CD14-positive monocyte (primary cell): ENCODE measurements at regions not wholly inside any gene's neighbourhood (a gene's known extent, or its start where the extent isn't known, plus 50 kb on each side); places are given as distances from the start of the nearest gene placed in this dataset.

ENCODE experiments used
- DNase-seq, 3 donors: peaks; one replicate each; pipeline ENCODE4 v3.0.0-alpha.2; 2011 to 2022
- H2AFZ ChIP-seq: 2 replicates; pipeline ENCODE4 v1.6.0; 2012; ENCODE audit warnings: mild to moderate bottlenecking, low read depth, low read length, inconsistent platforms; ENCODE audit not compliant: insufficient read depth, poor library complexity, severe bottlenecking
- H3K27ac ChIP-seq, 2 donors: 1 replicate in 1 of 2; 2 replicates in 1 of 2; pipeline ENCODE4 v1.5.1; 2012 to 2013; ENCODE audit warnings: low read length in 2 of 2, control low read depth in 1 of 2, inconsistent platforms in 1 of 2, low read depth in 1 of 2, mild to moderate bottlenecking in 1 of 2
- H3K27me3 ChIP-seq, 2 donors: one replicate each; pipeline versions ENCODE4 v1.6.0 to v1.6.1; 2011 to 2013; ENCODE audit warnings: low read length in 2 of 2; ENCODE audit not compliant: control insufficient read depth in 2 of 2, insufficient read depth in 2 of 2
- H3K36me3 ChIP-seq, 2 donors: replicated peaks in 1 of 2; 1 replicate in 1 of 2; 2 replicates in 1 of 2; pipeline versions ENCODE4 v1.5.1 to v1.6.1; 2012 to 2013; ENCODE audit warnings: low read length in 2 of 2, control low read depth in 1 of 2, inconsistent platforms in 1 of 2, mild to moderate bottlenecking in 1 of 2; ENCODE audit not compliant: insufficient read depth in 2 of 2, control insufficient read depth in 1 of 2
- H3K4me1 ChIP-seq, 2 donors: 1 replicate in 1 of 2; 2 replicates in 1 of 2; pipeline versions ENCODE4 v1.5.1 to v1.6.1; 2012 to 2013; ENCODE audit warnings: low read length in 2 of 2, control low read depth in 1 of 2, inconsistent platforms in 1 of 2, mild to moderate bottlenecking in 1 of 2, moderate library complexity in 1 of 2; ENCODE audit not compliant: insufficient read depth in 2 of 2, control insufficient read depth in 1 of 2
- H3K4me2 ChIP-seq: replicated peaks from 2 replicates; pipeline ENCODE3; 2012; ENCODE audit warnings: low read length, moderate library complexity, mild to moderate bottlenecking; ENCODE audit not compliant: poor library complexity, severe bottlenecking; ENCODE audit errors: extremely low read depth
- H3K4me3 ChIP-seq, 3 experiments: fragments of 200-600 bp in 1 of 3; sonication (generic) in 1 of 3; replicated peaks in 1 of 3; 1 replicate in 2 of 3; 2 replicates in 1 of 3; pipeline ENCODE4 v1.5.1; 2011 to 2013; ENCODE audit warnings: low read length in 3 of 3, mild to moderate bottlenecking in 3 of 3, control low read depth in 2 of 3, low read depth in 2 of 3, inconsistent platforms in 1 of 3, moderate library complexity in 1 of 3
- H3K79me2 ChIP-seq: 2 replicates; pipeline ENCODE4 v1.6.0; 2012; ENCODE audit warnings: mild to moderate bottlenecking, control low read depth, inconsistent platforms, low read length, moderate library complexity; ENCODE audit not compliant: insufficient read depth
- H3K9ac ChIP-seq: 2 replicates; pipeline ENCODE4 v1.6.0; 2017; ENCODE audit warnings: low read length, mild to moderate bottlenecking; ENCODE audit not compliant: insufficient read depth, poor library complexity, severe bottlenecking
- H3K9me3 ChIP-seq, 2 donors: replicated peaks in 1 of 2; 1 replicate in 1 of 2; 2 replicates in 1 of 2; pipeline versions ENCODE4 v1.5.1 to v1.6.1; 2012 to 2013; ENCODE audit warnings: low read length in 2 of 2, control low read depth in 1 of 2; ENCODE audit not compliant: control insufficient read depth in 1 of 2, insufficient read depth in 1 of 2
- H4K20me1 ChIP-seq: 2 replicates; pipeline ENCODE4 v1.6.0; 2012; ENCODE audit warnings: mild to moderate bottlenecking, low read length, control low read depth, moderate library complexity; ENCODE audit not compliant: insufficient read depth
- H3K27ac Mint-ChIP-seq, 7 donors: one replicate each; pipeline ENCODE4 v1.8.0; 2020; ENCODE audit warnings: mild to moderate bottlenecking in 7 of 7, mixed read lengths in 7 of 7, moderate library complexity in 6 of 7, inconsistent platforms in 2 of 7
- H3K27me3 Mint-ChIP-seq, 3 donors: one replicate each; pipeline ENCODE4 v1.8.0; 2021 to 2022; ENCODE audit warnings: low read depth in 3 of 3, mild to moderate bottlenecking in 3 of 3, mixed read lengths in 3 of 3, moderate library complexity in 3 of 3, inconsistent platforms in 1 of 3
- H3K36me3 Mint-ChIP-seq, 2 donors: one replicate each; pipeline ENCODE4 v1.8.0; 2020; ENCODE audit warnings: mixed read lengths in 2 of 2, inconsistent platforms in 1 of 2, mild to moderate bottlenecking in 1 of 2
- H3K4me1 Mint-ChIP-seq: one replicate; pipeline ENCODE4 v1.8.0; 2020; ENCODE audit warnings: mild to moderate bottlenecking, mixed read lengths
- H3K4me3 Mint-ChIP-seq, 2 donors: one replicate each; pipeline ENCODE4 v1.8.0; 2020; ENCODE audit warnings: mild to moderate bottlenecking in 2 of 2, mixed read lengths in 2 of 2, moderate library complexity in 1 of 2
- H3K9me3 Mint-ChIP-seq, 7 donors: one replicate each; pipeline ENCODE4 v1.8.0; 2020 to 2022; ENCODE audit warnings: mixed read lengths in 7 of 7, mild to moderate bottlenecking in 6 of 7, moderate library complexity in 6 of 7, inconsistent platforms in 2 of 7
- WGBS: methylation state at CpG from one replicate; pipeline ENCODE4 v1.1.5; 2013; ENCODE audit warnings: missing lambda C conversion rate; ENCODE audit not compliant: insufficient coverage; 5-methylcytosine and 5-hydroxymethylcytosine counted together
- intact Hi-C, 2 donors: fragments of 100-400 bp; cut with micrococcal nuclease; formaldehyde crosslinking; loops; one replicate each; pipeline versions ENCODE4 v1.15.0 to v1.15.1; 2023
- TF ChIP-seq, protein P1 (sequence below): fragments of 200-600 bp; IDR thresholded peaks from one replicate; pipeline ENCODE4 v1.8.0; 2022; ENCODE audit warnings: antibody characterized with exemption, mild to moderate bottlenecking

DNA sequence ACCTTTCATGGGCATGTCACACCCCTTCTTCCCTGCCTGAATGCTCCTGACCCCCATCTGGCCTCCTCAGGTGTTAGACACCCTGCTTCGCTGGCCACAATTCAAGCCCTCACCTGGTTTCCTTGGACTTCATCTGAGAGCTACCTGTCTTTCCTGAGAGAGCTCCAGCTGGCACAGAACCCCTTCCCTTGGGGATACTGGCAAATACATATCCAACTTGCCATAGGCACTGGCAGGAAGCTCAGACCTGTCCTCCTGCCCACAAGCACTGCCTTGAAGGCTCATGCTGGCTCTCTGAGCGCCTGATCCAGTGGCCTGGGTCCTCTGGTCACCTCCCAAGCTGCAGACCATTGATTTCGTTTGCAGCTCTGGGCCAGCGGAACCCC, 74.1 kb upstream of the MAP4K3 start:
- intact Hi-C loops: loop anchor here in 1 of 2 donors (10.0 kb wide), 1 partner anchor 76 kb away; the partner anchor contains the start of gene MAP4K3
- Histone ChIP-seq H3K4me3 (no peak overlapping the region), H3K27me3 (no peaks in the 10 kb centered on the region), H3K36me3 (no peaks in the 10 kb centered on the region), H3K9ac (no peak overlapping the region), H3K4me1 (no peaks in the 10 kb centered on the region), H3K4me2 (no peak overlapping the region), H3K27ac (no peak overlapping the region), H2AFZ (peak overlapping the region; percentile 32), H3K79me2 (no peaks in the 10 kb centered on the region), H3K9me3 (no peaks in the 10 kb centered on the region), H4K20me1 (no peaks in the 10 kb centered on the region)
- no peak for DNase-seq
- H3K27me3 Mint-ChIP-seq: no peaks in the 10 kb centered on the region
- no peak overlapping the region for H3K4me3 Mint-ChIP-seq
- TF ChIP-seq, protein P1, sequence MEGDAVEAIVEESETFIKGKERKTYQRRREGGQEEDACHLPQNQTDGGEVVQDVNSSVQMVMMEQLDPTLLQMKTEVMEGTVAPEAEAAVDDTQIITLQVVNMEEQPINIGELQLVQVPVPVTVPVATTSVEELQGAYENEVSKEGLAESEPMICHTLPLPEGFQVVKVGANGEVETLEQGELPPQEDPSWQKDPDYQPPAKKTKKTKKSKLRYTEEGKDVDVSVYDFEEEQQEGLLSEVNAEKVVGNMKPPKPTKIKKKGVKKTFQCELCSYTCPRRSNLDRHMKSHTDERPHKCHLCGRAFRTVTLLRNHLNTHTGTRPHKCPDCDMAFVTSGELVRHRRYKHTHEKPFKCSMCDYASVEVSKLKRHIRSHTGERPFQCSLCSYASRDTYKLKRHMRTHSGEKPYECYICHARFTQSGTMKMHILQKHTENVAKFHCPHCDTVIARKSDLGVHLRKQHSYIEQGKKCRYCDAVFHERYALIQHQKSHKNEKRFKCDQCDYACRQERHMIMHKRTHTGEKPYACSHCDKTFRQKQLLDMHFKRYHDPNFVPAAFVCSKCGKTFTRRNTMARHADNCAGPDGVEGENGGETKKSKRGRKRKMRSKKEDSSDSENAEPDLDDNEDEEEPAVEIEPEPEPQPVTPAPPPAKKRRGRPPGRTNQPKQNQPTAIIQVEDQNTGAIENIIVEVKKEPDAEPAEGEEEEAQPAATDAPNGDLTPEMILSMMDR: no peak
- H3K36me3 Mint-ChIP-seq: no peaks in the 10 kb centered on the region
- no peak overlapping the region for H3K27ac Mint-ChIP-seq
- WGBS: 69% methylated on average over 4 of the region's 4 CpGs
- H3K4me1 Mint-ChIP-seq: peaks cover 14% of the 10 kb centered on the region
- no peaks in the 10 kb centered on the region for H3K9me3 Mint-ChIP-seq

DNA sequence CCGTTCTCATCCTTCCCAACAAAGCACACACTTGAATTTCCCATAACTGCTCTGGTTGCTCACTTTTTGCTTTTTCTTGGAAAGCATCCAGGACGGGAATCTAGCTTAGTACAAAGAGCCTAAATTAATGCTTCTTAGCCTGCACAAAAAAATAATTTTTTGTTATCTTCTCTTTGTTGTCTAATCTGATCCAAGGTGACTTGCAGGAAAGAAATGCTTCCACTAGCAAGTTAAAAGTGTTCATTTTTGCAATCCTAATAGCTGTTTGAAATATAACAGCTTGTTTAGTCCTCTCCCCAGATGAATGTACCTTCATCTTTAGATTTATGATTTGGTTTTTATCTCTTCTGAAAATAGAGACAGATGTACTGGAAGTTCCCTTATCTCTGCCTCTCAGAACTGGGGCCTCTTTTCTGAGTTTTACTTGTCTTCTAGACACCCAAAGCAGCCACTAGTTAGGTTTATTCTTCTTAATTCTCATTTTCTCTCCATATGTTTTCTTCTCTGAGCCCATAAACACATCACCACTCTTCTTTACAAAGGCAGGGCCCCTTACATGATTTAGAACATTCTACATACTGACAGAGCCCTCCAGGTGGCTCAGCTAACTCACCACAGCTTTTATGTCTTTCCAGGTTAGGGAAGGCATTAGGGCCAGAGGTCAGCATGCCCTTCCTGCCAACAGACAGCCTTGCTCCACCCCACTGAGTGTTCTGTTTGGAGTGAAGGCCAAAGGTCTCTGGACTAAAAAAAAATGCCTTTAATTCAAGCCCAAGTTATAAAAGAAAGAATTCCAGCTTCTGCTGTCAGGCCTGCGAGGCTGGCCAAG, 74.7 kb upstream of the MAP4K3 start:
- Mint-ChIP-seq H3K4me3 (no peak overlapping the region), H3K27ac (no peak overlapping the region), H3K36me3 (no peaks in the 10 kb centered on the region), H3K4me1 (peaks cover 14% of the 10 kb centered on the region), H3K27me3 (no peaks in the 10 kb centered on the region), H3K9me3 (no peaks in the 10 kb centered on the region)
- no peak overlapping the region for H3K9ac ChIP-seq
- 75% methylated on average over 2 of the region's 3 CpGs for WGBS
- intact Hi-C loops: loop anchor here in 1 of 2 donors (10.0 kb wide), 1 partner anchor 77 kb away; the partner anchor contains the start of gene MAP4K3
- no peak overlapping the region for H3K4me2 ChIP-seq
- H3K36me3 ChIP-seq: no peaks in the 10 kb centered on the region
- H3K27me3 ChIP-seq: no peaks in the 10 kb centered on the region
- no peaks in the 10 kb centered on the region for H3K79me2 ChIP-seq
- H3K4me3 ChIP-seq: no peak overlapping the region
- TF ChIP-seq, protein P1: no peak
- no peaks in the 10 kb centered on the region for H3K9me3 ChIP-seq
- DNase-seq: no peak
- H4K20me1 ChIP-seq: no peaks in the 10 kb centered on the region
- no peaks in the 10 kb centered on the region for H3K4me1 ChIP-seq
- no peak overlapping the region for H3K27ac ChIP-seq
- H2AFZ ChIP-seq: peak overlapping the region; percentile 32
